HL-60 (cell line): ENCODE measurements at regions not wholly inside any gene's neighbourhood (a gene's known extent, or its start where the extent isn't known, plus 50 kb on each side); places are given as distances from the start of the nearest gene placed in this dataset.

Experiments
- CTCF ChIP-seq: IDR thresholded peaks from one replicate; pipeline ENCODE4 v1.5.1; 2011; ENCODE audit warnings: low read length, control low read depth, inconsistent platforms; ENCODE audit not compliant: insufficient read depth
- GABPA ChIP-seq: IDR thresholded peaks from 2 replicates; pipeline ENCODE4 v1.6.1; 2012; ENCODE audit warnings: low read depth
- POLR2AphosphoS5 ChIP-seq: IDR thresholded peaks from 2 replicates; pipeline ENCODE4 v1.6.1; 2012; ENCODE audit warnings: low read depth
- SPI1 ChIP-seq: IDR thresholded peaks from 2 replicates; pipeline ENCODE4 v1.6.1; 2012; ENCODE audit warnings: low read depth, mild to moderate bottlenecking, borderline replicate concordance
- TF ChIP-seq, protein P1 (sequence below): IDR thresholded peaks from 2 replicates; pipeline ENCODE4 v1.6.1; 2012; ENCODE audit warnings: low read depth; ENCODE audit not compliant: insufficient replicate concordance

GRCh38 chr14:41360126-41360525, 246.6 kb upstream of the LRFN5 start:
- no peak for TF ChIP-seq CTCF
- no peak for TF ChIP-seq POLR2AphosphoS5
- no peak for TF ChIP-seq SPI1
- TF ChIP-seq, protein P1, sequence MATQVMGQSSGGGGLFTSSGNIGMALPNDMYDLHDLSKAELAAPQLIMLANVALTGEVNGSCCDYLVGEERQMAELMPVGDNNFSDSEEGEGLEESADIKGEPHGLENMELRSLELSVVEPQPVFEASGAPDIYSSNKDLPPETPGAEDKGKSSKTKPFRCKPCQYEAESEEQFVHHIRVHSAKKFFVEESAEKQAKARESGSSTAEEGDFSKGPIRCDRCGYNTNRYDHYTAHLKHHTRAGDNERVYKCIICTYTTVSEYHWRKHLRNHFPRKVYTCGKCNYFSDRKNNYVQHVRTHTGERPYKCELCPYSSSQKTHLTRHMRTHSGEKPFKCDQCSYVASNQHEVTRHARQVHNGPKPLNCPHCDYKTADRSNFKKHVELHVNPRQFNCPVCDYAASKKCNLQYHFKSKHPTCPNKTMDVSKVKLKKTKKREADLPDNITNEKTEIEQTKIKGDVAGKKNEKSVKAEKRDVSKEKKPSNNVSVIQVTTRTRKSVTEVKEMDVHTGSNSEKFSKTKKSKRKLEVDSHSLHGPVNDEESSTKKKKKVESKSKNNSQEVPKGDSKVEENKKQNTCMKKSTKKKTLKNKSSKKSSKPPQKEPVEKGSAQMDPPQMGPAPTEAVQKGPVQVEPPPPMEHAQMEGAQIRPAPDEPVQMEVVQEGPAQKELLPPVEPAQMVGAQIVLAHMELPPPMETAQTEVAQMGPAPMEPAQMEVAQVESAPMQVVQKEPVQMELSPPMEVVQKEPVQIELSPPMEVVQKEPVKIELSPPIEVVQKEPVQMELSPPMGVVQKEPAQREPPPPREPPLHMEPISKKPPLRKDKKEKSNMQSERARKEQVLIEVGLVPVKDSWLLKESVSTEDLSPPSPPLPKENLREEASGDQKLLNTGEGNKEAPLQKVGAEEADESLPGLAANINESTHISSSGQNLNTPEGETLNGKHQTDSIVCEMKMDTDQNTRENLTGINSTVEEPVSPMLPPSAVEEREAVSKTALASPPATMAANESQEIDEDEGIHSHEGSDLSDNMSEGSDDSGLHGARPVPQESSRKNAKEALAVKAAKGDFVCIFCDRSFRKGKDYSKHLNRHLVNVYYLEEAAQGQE: no peak
- no peak for TF ChIP-seq GABPA
